ENCODE measurements at regions not wholly inside any gene's neighbourhood (a gene's known extent, or its start where the extent isn't known, plus 50 kb on each side); places are given as distances from the start of the nearest gene placed in this dataset.

DNA sequence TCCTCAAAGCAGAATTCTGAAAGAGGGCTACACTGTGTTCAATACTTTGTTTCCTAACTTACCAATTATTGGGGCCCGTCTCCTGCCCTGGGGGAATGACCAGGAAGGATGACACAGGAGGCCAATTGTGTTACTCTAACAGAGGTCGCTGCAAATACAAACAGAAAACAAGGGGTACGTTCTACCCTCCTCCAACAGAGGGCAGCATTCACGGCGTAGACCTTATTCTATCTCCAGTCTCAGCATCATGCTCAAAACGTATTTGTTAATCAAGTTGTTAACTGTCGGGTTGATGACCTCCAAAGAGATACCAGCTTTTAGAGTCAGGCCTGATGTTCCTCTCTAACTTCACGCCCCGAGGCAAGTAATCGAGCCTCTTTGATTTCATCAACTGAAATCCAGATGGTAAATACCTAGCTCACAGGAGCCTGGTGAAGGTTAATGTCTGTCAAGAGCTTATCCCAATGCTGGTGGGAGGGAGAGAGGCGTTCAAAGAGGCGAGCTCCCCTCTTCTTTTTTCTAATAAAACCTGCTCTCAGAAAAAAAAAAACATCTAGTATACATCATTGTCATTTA lies 181.0 kb upstream of the KCNIP4 start:
- DNase-seq (ENCODE audit: extremely low read depth in 1 of 2, low read depth in 1 of 2), result no peak

DNA sequence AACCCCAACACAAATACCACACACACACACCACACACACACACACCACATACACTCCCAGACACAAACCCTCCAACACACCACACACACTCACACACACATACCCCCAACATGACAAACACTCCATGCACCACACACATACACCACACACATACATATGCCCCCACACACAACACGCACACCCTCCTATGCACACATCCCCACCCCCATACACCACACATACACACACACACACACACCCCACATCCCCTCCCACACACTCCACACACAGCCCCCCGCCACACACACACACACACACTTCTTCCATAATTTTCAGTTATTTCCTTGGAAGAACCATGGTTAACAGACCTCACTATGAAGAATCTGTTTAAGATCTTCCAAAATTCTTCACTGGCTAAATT lies 173.5 kb upstream of the KCNIP4 start:
- DNase-seq (ENCODE audit: extremely low read depth in 1 of 2, low read depth in 1 of 2), result no peak

DNA sequence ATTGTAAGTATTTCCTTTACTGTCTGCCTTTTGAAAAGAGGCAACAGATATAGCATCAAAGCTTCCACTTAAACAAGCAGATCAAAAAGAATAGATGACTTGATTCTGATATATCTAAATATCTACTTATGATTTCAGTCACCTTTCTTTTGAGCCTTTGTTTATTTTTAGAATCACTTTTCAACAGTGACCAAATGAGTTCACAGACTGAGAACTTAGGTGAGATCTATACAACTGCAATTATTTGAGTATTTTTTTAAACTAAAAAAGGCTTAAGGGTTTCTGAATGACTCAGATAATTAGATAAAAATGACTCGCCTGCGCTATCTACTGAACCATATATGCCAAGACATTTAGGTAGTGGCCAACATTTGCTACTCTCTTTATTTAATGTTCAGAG lies 166.7 kb upstream of the KCNIP4 start:
- no peak for DNase-seq (ENCODE audit: extremely low read depth in 1 of 2, low read depth in 1 of 2)

DNA sequence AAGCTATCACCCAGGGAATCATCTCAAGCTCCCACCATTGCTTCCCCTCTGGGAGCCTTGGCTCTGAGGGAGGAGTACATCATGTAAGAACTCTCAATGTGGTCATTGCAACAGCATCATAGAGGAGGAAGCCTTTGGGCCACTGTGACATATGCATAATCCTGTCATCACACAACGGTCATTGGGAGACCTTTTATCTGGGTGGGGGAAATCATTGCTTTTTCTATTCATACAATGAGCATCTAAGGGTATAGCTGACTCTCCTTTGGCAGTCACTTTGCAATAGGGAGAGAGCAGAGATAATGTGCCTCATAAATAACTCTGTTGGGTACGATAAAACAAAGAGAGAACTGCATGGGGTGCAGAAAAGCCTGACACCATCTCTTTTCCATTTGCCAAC lies 155.2 kb upstream of the KCNIP4 start:
- no peak for DNase-seq (ENCODE audit: extremely low read depth in 1 of 2, low read depth in 1 of 2)

DNA sequence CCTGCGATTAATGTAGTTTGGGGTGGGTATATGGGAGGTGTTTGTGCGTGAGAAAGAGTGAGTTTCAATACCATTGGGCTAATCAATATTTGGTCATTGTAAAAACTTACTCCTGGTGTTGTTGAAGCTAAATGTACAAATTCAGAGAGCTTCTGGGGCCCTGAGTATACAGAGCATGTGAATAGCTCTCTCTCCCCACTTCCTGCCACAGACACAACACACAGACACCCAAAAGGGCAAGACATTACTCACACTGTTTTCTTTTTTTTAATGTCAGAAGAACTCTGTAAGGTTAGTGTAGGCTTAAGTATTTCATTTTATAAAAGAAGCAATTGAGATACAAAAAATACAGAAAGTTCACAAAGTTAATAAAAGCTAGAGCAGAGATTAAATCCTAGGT lies 151.3 kb upstream of the KCNIP4 start:
- no peak for DNase-seq (ENCODE audit: extremely low read depth in 1 of 2, low read depth in 1 of 2)

DNA sequence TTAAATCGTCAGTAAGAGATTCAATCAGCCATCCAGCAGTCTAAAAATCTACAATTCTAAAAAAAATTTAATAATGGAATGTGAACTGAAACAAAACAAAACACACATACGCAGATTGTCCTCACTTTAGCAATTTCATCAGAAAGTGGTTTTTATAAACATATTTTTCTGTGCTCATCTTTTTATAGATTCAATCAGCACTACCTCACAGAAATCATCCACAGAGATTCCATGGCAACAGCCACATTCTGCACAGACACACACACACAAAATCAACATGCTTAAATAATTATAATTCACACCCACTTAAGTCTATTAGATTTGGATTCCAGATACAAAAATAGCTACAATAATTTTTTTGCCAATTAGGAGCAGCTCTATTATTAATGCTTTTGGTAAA lies 149.0 kb upstream of the KCNIP4 start:
- DNase-seq (ENCODE audit: extremely low read depth in 1 of 2, low read depth in 1 of 2), result no peak

DNA sequence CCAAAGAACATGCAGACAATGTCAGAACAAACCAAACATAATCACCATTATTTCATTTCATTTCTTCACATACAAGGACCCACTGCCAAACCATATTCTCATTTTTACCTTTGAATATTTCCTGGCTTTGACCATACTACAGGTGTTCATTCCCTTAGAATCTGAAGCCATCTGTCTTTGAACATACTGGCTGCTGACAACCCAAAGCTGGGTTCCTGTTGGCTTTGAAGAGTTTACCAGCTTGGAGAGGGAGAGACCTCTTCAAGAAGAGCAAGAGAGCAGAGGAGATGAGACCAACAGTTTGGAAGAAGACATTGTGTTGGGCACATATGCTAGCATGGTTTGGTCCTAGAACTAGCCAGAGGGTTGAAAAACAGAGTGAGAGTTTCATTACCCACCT lies 145.6 kb upstream of the KCNIP4 start:
- no peak for DNase-seq (ENCODE audit: extremely low read depth in 1 of 2, low read depth in 1 of 2)

DNA sequence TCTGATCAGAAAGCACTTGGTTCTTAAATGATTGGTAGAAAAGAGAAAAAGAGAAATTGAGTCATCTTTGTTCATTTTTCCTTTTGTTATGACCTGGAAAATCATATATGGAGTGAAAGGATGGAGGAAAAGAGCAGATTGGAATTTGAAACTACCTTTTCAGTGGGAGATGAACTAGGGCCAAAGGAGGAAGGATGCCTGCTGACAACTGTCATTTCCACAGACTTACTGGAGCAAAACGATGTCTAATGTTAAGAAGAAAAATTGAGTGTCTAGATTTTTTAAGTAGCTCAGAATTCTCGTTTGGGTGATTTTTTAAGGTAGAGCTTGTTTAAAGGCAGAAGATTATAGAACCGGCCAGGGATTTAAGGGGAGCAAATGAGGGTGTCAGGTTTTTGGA lies 144.6 kb upstream of the KCNIP4 start:
- DNase-seq (ENCODE audit: extremely low read depth in 1 of 2, low read depth in 1 of 2), result no peak

DNA sequence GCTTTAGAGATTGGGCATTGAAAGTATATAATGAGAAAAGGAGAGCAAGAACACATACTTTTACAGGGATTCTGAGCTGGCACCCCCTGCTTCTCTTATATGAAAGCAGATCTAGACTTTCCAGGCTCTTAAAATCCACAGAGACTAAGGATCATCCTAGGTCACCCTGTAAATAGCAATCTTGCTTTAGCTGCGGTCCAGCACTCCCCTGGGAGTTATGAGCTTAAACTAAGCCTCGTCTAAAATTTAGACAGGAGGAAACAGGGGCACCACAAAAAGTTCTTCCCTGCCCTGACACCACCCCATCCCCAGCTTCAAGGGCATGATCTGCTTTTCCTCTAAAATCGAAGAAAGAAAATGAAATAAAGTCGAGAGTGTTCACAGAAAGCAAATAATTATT lies 143.3 kb upstream of the KCNIP4 start:
- DNase-seq (ENCODE audit: extremely low read depth in 1 of 2, low read depth in 1 of 2), result no peak

DNA sequence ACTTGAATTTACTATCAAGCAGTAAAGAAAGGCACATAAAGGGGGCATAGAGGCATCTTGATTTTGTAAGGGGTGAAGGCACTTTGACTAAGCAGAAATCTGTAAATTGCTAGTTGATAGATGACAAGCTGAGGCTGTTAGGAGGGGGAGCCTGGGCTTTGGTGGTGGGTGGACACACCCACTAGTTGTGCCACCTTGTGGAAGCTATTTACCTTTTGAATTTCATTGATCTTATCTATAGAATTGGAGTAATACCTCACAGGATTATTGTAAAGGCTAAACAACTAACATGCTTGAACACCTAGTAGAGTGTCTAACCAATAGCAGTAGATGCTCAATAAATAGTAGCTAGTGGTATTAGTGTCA lies 142.8 kb upstream of the KCNIP4 start:
- DNase-seq (ENCODE audit: extremely low read depth in 1 of 2, low read depth in 1 of 2), result no peak

DNA sequence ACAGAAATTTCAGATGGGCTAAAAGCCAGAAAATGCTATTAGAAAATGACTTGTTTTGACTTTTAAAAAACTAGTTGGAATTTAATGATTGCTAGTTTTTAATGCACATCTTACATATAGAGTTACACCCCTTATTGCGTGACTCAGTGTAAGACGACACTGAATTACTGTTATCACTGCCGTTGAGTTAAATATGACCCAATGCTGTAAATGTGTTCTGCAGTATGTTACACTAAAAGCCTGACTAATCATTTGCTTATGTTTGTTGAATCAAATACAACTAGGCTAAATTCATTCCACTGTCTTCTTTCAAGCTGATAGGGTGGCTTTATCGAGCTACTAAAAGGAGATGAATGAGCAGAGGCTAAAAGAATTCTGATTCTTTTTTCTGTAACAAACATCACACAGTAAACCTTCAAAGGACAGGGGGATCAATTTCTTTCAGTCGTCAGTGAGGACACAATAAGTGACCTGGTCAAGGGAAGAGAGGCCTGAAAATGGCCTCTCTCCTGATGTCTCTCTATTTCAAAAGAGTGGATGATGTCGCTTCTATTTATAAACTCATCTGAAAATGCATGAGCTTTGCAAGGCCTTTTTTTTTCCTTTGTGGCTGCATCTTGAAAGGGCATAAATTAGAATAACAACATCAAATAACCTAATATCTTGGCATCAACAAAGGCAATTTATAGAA lies 142.2 kb upstream of the KCNIP4 start:
- no peak for DNase-seq (ENCODE audit: extremely low read depth in 1 of 2, low read depth in 1 of 2)

DNA sequence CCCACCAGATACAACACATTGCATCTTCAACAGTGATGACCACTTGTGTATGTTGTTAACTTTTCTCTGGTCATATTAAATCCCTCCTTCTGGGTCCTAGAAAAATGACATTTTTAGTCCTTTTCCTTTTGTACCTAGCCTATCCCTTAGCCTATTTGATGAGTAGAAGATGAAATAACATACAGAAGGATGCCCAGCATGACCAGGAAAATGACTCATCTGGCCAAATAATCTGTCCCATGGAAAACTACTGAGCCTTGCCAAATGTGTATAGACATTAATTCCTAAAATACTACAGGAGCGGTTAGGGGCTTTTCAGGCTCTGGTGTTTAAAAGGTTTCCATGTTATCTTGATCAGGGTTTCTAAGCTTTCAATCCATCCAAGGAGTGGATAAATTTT lies 129.0 kb upstream of the KCNIP4 start:
- DNase-seq (ENCODE audit: extremely low read depth in 1 of 2, low read depth in 1 of 2), result no peak

DNA sequence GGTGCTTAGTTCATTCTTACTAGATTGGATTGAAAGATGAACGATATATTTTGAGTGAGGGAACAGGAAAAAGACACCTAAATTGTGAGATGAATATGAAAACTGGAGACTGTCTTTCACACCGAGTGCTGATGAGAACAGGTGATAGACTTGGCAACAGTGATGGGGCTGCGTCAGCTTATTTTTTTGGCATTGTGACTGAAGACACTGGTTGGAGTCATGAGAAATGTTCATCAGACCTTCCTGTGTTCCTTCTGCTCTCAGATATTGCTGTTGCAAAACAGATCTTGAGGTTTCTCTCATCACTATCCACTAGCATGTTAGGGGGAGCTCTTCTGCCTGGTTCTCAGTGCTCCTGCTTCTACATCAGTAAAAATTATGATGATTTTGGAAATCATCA lies 124.2 kb upstream of the KCNIP4 start:
- no peak for DNase-seq (ENCODE audit: extremely low read depth in 1 of 2, low read depth in 1 of 2)

DNA sequence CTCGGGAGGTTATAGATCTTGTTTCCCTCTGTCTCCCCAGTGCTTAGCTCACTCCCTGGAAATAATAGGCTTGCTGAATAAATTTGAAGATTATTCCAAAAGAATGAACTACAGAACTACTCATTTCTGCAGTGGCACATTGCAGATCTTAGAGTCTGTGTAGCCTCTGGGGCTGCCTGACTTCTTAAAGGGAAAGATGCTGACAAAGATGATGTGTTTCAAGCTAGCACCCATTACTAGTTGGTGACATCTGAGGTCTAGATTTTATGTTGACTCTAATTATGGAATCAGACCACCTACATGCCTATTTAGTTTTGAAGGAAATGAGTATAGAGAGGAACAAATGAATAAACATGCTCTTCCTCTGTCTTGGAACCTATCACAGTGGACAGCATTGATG lies 123.7 kb upstream of the KCNIP4 start:
- DNase-seq (ENCODE audit: extremely low read depth in 1 of 2, low read depth in 1 of 2), result no peak

DNA sequence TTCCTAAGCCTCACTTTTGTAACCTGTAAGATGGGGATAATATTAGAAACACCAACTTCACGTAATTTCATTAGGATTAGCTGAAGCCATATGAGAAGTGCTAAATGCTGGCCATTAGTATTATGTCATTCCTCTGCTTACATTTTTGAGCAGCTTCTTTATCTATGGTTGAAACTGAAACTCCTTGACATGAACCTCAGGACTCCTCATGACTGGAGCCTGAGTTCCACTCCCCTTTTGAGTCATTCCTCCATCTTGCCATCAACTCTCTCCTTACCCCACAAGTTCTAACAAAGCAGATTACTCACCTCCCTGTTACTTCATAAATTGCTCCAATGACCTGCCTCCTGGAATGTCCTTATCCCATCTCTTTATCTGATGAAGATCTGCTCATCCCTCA lies 123.2 kb upstream of the KCNIP4 start:
- DNase-seq (ENCODE audit: extremely low read depth in 1 of 2, low read depth in 1 of 2), result no peak

DNA sequence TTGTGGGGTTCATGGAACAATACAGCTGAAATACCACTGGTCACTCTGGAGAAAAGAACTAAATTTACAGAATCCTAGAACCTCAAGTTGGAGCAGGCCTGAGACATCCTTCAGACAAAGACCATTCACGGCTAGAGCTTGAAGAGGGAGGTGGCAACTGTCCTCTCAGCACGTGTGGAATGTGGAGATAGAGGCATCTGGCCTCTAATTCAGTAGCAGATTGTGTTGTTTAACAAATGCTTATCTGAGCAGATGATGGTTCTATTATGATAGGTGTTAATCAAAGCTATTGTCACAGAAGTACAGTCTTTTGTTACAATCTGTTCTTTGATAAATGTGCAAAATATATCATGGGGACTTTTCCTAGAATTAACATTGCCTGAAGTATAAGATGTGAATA lies 121.7 kb upstream of the KCNIP4 start:
- no peak for DNase-seq (ENCODE audit: extremely low read depth in 1 of 2, low read depth in 1 of 2)

DNA sequence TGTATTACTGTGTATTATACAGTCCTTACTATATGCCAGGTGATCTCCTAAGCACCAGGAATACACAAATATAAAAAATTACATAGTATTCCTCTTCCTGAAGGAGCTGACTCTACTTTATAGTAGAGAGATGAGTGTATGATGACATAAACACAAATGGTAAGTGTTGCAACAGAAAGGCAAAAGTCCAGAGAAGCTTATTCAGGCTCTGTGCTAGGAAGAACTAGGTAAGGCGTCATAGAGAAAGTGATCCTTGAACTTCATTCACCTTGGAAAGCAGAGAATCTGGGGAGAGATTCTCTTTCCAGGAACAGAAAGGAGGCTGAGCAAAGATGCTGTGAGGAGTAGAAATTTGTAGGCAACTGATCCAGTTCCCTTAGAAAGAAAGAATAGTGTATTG lies 115.0 kb upstream of the KCNIP4 start:
- no peak for DNase-seq (ENCODE audit: extremely low read depth in 1 of 2, low read depth in 1 of 2)

DNA sequence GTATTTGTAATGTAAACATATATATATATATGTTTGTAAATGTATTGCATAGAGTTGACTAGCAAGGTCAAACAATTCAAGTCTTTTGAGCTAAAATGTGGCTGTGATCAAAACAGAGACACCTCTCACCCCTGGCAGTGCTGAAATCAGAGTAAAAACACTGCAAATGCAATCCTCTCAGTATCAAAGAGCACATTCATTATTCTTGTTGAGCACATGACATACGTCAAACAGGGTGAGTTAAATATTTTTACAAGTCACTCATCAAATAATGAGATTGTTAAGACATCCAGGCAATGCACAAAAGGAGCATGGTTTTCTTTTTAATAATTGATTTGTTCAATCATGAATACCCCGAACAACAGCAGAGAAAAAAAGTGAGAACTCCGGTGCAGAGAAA lies 114.1 kb upstream of the KCNIP4 start:
- no peak for DNase-seq (ENCODE audit: extremely low read depth in 1 of 2, low read depth in 1 of 2)

DNA sequence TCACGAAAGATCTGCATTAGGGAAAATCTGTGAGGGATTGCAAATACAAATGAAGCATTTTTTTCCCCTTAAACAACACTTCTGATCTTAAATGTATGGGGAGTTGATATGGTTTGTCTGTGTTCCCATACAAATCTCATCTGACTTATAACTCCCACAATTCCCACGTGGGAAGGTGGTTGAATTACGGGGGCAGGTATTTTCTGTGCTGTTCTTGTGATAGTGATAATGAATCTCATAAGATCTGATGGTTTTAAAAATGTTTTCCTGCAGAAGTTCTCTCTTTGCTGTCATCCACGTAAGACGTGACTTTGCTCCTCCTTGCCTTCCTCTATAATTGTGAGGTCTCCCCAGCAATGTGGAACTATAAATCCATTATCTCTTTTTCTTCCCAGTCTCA lies 107.4 kb upstream of the KCNIP4 start:
- no peak for DNase-seq (ENCODE audit: extremely low read depth in 1 of 2, low read depth in 1 of 2)

DNA sequence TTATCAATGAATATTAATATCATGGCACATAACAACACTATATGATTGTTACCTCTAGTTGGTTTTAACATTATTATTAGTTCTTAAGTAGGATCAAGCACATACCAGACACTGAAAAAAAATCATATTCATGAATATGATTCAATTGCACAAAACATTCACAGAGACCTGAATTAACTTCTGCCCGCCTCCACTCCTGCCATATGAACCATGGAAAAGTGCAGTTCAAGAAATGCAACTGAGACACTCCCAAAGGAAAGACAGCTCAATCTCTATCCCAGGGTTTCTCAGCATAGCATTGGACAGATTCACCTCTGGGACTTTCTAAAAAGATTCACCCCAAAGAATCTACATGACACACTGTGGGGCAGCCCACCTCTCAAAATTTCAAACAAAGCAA lies 103.5 kb upstream of the KCNIP4 start:
- no peak for DNase-seq (ENCODE audit: extremely low read depth in 1 of 2, low read depth in 1 of 2)

DNA sequence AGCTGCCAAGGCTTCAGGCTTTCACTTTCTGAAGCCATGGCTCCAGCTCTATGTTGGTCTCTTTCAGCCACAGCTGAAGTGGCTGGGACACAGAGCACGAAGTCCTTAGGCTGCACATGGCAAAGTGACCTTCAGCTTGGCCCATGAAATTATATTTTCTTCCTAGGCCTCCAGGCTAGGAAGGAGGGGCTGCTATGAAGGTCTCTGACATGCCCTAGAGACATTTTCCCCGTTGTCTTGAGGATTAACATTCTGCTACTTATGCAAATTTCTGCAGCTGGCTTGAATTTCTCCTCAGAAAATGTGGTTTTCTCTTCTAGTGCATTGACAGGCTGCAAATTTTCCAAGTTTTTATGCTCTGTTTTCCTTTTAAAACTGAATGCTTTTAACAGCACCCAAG lies 99.8 kb upstream of the KCNIP4 start:
- no peak for DNase-seq (ENCODE audit: extremely low read depth in 1 of 2, low read depth in 1 of 2)

DNA sequence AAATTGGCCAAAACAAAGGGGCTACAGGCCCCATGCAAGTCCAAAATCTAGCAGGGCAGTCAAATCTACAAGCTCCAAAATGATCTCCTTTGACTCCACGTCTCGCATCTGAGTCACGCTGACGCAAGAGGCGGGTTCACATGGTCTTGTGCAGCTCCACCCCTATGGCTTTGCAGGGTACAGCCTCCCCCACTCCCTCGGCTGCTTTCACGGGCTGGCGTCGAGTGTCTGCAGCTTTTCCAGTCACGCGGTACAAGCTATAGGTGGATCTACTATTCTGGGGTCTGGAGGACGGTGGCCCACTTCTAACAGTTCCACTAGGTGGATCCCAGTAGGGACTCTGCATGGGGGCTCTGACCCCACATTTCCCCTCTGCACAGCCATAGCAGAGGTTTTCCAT lies 99.2 kb upstream of the KCNIP4 start:
- DNase-seq (ENCODE audit: extremely low read depth in 1 of 2, low read depth in 1 of 2), result no peak

DNA sequence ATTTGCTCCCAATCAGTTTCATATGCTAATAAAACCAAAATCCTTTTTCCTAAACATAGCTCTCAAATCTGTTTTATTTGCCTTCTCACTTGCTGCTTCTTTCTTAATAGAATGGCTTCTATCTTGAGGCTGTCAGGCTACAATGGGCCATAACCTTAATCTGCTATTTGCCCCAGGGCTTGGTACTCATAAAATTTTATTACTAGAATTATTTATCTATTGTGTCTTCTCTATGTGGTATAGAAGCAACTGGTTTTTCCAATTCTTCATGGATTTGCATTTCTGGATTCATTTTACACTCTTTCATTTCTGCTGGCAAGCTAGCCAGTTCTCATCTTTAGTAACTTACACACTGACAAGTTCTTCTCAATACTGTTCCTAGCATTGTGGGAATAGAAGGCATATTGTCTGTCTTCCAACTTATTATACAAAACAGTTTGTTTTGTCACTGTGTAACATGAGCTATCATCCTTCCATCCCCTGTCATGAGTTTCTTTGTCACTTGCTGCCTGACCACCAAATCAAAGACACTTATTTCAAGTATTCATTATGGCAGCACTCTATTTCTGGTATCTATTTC lies 96.6 kb upstream of the KCNIP4 start:
- DNase-seq (ENCODE audit: extremely low read depth in 1 of 2, low read depth in 1 of 2), result no peak

Measured in stimulated activated CD8-positive, alpha-beta memory T cell treated with anti-CD3 and anti-CD28 coated beads, Interleukin-7, amount 100 ng/mL, for 48 hours (primary cell).